Fibroblast of skin of right biceps (primary cell): ENCODE measurements at regions not wholly inside any gene's neighbourhood (a gene's known extent, or its start where the extent isn't known, plus 50 kb on each side); places are given as distances from the start of the nearest gene placed in this dataset.
A peak's percentile ranks its signal among the peaks of the same experiment; 100 is the strongest.
"Not testable (repeated sequence)": the region's sequence is repeated elsewhere in the genome, so short reads cannot be mapped to it uniquely, and the experiment has no call there.

Experiments used
- DNase-seq: peaks from one replicate; pipeline ENCODE4 v3.0.0-alpha.2; 2013

DNA sequence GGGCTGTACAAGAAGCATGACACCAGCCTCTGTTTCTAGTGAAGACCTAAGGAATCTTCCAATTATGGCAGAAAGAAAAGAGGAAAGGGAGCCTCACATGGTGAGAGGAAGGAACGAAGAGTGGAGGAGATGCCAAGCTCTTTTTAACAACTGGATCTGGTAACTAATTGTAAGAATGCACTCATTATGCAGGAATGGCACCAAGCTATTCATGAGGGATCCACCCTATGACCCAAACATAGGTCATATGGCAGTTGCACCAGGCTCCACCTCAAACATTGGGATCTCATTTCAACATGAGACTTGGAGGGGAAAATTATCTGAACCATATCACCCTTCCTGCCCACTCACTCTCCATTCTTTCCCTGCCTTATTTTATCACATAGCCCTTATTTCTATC lies 496.0 kb upstream of the SPTLC3 start:
- DNase-seq = no peak

DNA sequence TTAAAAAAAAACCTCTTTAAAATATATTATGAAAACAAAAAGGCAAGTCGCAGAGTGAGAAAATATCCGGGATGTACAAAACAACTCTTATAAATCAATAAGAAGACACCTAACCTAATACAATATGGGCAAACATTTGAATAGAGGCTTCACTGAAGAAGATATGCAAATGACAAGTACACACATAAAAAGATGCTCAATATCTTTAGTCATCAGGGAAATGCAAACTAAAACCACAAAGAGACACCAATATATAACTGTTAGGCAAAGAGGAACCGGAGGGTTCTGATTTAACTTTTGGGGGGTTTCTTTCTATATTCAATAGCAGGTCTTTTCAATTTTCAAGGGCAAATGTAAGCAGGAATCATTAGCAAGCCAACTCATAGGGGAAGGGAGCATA lies 480.7 kb upstream of the SPTLC3 start:
- no peak for DNase-seq

DNA sequence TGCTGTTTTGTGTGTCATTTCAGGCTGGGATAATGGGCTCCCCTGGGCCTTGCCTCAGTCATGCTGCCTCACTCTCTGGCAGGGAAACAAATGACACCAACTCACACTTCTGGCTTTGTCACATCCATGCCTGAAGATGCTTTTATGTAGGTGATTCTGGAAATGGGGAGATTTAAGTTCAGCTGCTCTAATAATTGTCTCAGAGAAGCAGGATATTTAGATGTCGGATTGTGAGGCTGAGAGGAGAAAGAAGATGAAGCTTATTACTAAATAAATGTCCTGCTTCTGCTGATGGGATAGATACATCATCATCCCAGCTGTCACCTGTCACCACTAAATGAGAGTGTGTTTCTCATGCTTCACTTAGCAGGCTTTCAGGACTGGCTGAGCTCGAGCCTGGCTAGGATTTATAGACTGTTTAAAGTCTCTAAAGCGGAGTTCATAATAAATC lies 480.2 kb upstream of the SPTLC3 start:
- no peak for DNase-seq

DNA sequence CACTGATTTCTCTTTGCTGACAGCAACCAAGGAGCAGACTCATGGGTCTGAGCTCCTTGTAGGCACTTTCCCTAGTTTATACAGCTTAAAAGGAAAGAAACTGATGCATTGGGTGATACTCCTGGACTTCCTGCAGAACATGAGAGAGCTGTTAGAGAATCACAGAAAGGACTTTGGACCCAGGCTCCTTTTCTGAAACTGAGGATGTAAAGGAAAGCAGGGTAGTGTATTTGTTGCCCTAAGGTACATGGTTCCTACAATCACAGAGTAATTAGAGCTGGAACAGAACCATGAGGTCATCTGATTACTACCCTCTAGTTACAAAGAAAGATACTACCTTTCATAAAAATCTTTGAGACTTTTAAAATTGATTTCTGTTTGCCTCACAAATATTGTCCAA lies 477.1 kb upstream of the SPTLC3 start:
- no peak for DNase-seq

DNA sequence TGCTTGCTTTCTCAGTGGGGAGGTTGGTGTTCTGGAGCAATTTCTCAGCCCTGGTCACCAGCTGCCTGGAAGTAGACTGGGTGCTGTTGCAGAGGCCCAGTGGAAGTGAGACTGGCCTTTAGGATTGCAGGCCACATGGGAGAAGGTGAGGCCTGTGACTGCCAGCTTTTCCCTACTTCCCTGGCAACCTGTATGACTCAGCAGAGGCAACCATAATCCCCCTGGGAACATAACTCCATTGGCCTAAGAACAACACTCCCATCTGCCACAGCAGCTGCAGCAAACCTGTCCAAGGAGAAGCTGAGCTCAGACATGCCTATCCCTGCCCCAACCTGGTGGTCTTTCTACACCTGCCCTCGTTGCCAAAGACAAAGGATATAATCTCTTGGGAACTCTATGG lies 473.5 kb upstream of the SPTLC3 start:
- DNase-seq = no peak

DNA sequence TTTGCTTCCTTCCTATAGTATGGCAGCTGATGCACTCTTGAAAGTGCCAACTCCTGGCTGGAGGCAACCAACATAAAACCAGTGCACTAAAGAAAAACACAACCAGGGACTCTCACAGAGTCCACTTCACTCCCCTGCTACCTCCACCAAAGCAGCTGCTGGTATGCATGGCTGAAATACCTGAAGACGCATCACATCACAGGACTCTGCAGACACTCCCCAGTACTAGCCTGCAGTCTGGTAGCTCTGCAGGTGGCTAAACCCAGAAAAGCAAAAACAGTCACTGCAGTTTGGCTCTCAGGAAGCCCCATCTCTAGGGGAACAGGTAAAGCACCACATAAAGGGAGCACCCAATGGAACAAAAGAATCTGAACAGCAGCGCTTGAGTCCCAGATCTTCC lies 473.0 kb upstream of the SPTLC3 start:
- DNase-seq = no peak

DNA sequence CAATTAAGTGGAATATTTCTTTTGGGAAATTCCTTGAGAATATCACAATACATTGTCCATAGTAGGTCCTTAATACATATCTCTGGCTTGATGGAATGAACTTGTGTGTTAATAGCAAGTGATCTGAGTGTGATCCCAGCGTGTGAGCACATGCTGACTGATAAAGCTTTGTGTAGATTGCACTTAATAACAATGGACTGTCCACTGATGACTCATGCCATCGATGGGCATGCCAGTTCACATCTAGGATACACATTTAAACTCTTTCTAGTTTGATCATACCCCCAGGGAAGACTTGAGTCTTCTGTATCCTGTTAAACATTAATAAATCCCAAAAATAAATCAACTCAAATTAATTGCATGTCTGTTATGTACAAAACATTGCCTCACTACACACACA lies 454.3 kb upstream of the SPTLC3 start:
- no peak for DNase-seq

DNA sequence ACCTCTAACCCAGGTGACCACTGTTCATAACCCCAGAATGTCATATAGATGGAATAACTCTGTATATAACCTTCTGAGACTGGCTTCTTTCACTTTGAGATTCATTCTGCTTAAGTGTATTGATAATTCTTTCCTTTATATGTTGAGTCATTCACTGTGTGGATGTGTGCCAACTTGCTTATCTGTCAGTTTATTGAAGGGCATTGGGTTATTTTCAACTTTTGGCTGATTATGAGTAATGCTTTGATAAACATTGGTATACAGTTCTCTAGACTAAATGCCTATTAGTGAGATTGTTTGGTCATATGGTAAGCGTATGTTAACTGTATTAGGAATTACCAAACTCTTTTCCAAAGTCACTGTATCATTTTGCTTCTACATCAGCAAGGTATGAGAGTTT lies 453.4 kb upstream of the SPTLC3 start:
- DNase-seq = no peak

DNA sequence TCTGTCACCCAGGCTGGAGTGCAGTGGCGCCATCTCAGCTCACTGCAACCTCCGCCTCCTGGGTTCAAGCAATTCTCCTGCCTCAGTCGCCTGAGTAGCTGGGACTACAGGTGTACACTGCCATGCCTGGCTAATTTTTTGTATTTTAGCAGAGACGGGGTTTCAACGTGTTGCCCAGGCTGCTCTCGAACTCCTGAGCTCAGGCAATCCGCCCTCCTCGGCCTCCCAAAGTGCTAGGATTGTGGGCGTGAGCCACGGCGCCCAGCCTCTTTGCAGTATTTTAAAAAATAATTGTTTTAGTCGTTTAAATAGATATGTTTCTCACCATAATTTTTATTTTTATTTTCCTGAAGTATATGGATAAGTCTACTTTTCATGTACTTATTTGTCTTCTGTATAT lies 452.9 kb upstream of the SPTLC3 start:
- not testable (repeated sequence) for DNase-seq

DNA sequence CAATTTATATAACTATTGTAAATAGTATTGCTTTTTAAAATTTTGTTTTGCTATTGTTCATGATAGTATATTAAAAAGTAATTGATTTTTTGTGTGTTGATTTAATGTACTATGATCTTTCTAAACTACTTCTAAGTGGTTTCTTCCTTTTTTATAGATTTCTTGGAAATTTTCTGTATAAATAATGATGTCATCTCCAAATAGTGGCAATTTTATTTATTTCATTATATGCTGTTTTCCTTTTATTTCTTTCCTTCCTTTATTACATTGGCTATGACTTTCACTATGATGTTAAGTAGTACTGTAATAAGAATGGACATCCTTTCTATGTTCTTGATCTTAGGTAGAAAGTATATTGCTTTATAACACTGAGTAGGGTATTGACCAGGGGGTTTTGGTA lies 451.5 kb upstream of the SPTLC3 start:
- no peak for DNase-seq

DNA sequence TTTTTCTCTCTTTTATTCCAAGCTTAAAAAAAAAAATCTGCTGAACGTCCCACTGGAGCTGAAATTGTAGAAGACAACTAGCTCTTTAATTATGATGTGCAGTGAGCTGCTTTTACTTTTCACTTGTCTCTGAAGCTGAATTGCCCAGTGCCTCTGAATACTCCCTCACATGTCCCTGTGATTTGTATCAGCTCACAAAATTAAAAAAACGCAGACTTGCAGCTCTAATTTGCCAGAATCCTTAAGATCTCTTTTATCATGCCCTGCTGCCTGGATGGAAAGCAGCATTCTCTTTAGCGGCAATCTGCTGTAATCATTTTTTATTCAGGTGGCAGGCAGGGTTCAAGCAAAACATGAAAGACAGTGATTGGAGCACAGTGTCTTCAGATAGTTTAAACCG lies 443.8 kb upstream of the SPTLC3 start:
- no peak for DNase-seq

DNA sequence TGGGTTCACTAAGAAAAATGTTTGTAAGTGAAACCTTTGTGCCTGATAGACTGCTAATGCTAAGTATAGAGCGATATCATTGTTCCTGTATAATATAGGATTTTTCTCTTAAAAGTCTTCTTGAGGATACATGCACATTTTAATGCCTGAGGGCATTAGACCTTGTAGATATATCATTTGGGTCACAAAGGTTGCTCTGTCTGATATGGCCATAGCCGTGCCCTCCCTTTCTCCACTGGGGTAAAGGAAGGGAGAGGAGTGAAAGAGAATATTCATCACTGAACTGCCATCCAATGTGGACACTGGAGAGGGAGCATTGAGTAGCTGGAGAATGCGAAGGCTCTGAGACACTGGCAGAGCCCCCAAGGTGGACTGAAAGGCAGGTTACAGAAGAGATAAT lies 442.2 kb upstream of the SPTLC3 start:
- no peak for DNase-seq

DNA sequence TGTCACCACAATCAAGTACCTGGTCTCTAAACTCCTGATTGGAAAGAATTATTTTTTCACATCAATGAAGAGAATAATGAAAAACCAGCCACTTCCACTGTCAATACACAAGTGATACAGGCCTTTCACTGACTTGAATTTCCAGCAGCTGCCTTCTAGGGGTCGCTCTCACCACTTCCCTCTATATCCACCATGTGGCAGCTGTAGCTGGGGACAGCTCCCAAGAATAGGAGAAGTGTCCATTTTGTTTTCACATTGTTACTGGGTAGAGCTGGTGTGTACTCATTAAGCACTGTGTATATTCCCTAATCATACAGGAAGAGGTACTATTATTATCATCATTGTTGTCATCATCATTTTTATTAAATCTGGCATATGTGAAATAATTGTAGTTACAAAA lies 438.4 kb upstream of the SPTLC3 start:
- DNase-seq = peak; percentile 1

DNA sequence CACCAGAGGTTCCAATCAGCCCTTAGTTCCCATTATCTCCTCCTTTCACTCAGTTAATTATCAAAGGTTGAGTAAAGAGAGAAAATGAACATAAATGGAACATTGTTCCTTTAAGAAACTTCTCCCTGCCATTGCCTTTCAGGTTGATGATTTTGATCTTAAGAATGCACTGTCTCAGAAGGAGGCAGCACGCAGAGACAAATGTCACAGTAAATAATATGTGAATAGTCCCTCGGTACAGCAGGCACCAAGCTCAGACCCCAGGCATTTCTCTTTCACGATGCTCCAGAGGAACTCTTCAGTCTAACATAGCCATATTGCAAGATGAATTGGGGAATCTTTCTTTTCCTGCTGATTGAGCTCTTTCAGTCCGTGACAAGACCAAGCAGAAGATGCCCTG lies 435.3 kb upstream of the SPTLC3 start:
- DNase-seq = no peak

DNA sequence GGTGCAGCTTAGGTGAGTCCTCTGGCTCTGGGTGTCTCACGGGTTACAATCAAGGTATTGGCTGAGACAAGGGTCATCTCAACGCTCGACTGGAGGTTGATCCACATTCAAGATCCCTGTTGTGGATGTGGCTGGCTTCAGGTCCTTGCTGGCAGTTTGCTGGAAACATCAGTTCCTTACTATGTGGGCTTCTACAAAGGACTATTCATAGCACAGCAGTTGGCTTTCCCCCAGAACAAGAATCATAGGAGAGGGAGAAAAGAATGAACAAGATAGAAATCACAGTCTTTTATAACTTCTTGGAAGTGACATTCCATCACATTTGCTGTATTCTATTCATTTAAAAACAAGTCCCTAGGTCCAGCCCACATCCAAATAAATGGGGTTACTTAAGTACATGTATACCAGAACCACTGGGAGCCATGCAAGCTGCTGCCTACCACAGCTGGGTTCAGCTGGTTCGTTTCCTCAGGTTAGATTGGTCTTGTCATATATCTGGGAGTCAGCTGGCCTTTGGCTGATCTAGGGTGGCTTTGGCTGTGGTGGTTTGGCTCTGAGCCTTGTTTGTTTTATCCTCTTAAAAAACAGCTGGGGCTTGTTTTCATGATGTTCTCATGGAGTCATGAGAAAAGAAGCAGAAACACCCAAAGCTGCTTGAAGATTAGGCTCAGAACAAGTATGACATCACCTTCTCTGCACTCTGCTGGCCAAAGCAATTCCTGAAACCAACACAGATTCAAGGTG lies 433.2 kb upstream of the SPTLC3 start:
- no peak for DNase-seq

DNA sequence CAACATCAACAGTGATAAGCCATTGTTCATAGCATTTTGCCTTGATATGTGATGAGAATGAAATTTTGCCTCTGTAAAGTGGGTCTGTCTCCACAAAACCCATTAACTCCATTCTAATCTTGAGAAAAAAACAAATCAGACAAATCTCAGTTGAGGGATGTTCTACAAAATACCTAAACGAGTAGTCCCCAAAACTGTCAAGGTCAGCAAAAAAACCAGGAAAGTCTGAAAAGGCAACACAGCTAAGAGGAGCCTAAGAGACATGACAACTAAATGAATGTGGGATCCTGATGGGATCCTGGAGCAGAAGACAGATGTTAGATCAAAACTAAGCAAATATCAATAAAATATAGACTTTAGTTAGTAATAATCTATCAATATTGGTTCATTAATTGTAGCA lies 431.6 kb upstream of the SPTLC3 start:
- no peak for DNase-seq

DNA sequence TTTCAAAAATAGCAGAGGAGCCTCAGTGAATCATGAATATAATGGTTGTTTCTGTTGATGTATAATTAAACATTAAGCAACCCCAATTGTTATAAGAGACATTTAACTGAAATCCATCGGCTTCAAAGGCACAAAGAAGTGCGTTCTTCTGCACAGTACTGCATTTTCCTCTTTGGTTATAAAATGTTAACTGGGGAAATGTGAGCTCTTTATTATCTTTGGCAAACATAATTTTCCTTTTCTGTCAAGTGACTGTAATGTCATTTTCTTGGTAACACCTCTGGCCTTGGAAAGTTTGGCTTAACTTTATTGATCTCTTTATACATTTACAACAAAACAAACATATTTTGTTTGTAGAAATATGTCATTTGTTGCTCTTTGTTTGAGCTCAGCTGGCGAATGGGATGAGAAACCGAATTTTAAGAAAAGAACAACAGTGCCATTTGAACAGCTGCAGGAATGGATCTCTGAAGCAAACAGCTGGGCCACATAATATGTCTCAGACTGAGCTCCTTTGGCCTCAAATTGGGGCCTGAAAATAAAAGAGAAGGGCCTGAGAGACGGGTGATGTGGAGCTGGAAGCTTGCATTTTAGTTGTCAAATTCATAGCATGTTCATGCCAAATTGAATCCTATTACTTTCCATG lies 427.0 kb upstream of the SPTLC3 start:
- no peak for DNase-seq

DNA sequence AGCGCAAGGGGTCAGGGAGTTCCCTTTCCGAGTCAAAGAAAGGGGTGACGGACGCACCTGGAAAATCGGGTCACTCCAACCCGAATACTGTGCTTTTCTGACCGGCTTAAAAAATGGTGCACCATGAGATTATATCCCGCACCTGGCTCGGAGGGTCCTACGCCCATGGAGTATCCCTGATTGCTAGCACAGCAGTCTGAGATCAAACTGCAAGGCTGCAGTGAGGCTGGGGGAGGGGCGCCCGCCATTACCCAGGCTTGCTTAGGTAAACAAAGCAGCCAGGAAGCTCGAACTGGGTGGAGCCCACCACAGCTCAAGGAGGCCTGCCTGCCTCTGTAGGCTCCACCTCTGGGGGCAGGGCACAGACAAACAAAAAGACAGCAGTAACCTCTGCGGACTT lies 426.1 kb upstream of the SPTLC3 start:
- DNase-seq = not testable (repeated sequence)

DNA sequence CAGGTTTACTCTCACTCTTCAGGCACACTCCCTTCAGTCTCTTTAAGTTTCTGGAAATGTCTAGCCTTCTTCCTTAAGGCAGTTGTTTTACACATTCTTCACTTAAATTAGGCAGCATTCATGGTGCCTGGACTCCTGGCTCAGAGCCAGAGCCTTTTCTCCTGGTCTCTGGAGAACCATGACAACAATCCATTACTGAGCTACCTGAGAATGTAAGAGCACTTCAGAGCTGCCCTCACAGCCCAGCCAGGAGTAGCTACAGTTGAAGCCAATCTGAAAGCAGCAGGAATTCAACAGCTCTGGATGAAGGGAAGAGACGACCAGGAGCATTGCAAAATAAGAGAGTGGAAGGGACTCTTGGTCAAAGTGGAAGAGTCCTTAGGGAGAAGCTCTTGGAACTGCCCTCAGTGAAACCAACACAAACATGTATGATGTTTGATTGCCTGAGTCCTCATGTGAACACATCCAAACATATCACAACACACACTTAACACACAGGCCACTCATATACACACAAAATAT lies 416.8 kb upstream of the SPTLC3 start:
- DNase-seq = no peak

DNA sequence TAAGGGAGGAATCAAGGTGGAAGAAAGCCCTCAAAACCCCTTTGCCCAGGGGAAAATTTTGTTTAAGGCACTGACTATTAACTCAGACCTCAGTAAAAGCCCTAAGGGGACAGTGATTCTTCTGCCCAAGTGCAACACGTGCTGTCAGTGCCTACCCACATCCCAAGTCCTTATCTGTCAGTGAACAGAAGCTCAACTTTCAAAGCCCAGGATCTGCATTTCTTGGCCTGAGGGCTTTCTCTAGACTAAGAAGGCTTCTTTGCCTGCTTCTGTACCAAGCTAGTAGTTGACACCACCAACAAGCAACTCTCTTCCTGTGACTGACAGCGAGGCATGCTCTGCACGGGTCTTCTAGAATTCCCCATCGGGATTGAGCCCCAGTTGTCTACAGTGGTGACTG lies 416.0 kb upstream of the SPTLC3 start:
- no peak for DNase-seq

DNA sequence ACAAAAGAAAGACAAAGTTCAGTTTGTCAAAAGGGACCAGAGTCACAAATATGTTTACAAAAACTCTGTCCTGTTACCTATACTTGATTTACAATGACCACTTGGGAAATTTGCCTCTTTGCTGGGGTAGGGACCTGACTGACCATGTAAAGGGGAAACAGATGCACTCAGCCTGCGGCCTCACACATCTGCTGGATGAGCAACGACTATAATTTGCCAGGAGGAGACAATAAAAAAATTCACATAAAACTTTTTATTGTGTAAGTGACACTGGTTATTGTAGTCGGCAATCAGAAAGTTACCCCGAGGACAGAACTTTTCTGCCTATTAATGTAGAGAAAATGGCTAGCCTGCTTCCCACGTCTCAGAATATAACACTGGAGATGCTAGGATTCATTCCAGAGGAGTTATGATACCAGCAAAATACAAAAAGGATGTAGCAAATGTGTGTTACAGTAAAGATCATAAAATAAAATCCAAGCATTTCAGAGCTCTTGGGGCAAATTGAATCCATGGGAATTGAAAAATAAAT lies 415.4 kb upstream of the SPTLC3 start:
- no peak for DNase-seq

DNA sequence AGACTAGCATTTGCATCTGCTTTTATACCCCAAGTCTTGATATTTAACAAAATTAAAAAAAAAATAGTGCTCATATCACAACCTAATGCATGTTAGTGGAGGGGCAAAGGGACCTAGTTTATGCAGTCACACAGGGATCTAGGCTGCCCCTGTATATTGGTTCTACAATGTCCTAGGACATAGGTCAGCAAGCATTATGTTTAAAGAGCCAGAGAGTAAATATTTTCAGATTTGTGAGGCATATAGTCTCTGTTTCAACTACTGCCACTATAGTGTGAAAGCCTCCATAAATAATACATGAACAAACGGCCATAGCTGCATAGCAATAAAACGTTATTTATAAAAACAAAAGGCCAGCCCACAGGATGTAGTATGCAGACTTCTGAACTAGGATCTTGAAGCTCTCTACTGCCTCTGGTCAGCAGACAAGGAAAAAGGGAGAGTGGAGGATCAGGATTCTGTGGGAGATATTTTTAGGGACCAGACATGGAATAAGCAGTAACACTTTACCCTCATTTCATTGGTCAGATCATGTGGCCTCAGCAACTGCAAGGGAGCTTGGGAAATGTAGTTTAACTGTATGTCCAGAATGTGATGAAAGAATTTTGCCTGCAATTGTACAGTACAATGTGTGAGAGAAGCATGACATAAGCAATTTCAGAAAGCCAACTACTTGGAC lies 414.2 kb upstream of the SPTLC3 start:
- no peak for DNase-seq

DNA sequence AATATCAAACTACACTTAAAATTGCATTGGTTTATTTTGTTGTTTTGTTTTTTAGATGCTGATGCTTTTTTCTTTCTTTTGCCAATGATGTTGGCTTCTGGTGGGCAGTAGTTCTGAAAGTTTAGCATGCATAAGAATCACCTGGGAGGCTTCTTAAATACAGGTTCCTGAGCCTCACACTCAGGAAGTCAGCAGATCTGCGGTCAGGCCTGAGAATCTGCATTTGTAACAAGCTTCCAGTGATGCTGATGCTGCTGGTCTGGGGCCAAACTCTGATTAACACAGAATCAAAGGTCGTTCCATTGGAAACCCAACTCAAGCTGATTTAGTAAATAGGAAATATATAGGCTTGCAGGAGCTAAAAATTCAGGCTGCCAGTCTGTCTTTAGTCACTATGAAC lies 412.9 kb upstream of the SPTLC3 start:
- DNase-seq = no peak

DNA sequence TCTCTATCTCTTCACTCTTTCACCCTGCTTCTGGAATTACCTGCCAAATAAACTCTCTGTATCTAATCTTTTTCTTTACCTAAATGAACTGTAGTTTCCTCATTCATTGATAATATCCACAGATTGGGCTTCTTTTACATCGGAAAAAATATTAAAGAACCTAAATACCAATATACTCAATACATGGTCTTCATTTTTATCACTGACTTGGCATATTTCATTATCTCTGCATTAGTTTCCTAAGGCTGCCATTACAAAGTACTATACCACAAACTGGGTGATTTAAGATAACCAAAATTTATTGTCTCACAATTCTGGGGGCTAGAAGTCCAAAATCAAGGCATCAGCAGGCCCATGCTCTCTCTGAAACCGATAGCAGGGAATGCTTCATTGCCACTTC lies 411.9 kb upstream of the SPTLC3 start:
- no peak for DNase-seq
